ENCODE measurements at regions not wholly inside any gene's neighbourhood (a gene's known extent, or its start where the extent isn't known, plus 50 kb on each side); places are given as distances from the start of the nearest gene placed in this dataset.
"Not testable (repeated sequence)": the region's sequence is repeated elsewhere in the genome, so short reads cannot be mapped to it uniquely, and the experiment has no call there.

GRCh38 chr4:188680004-188680666, 540.9 kb downstream of the TRIML1 start:
- no peak for DNase-seq

GRCh38 chr4:188680667-188681063, 541.4 kb downstream of the TRIML1 start:
- DNase-seq, result no peak

- DNase-seq, result no peak
Observed at GRCh38 chr4:188682321-188682720, 543.1 kb downstream of the TRIML1 start.

GRCh38 chr4:188683571-188683970, 544.3 kb downstream of the TRIML1 start:
- no peak for DNase-seq

GRCh38 chr4:188688956-188689355, 549.7 kb downstream of the TRIML1 start:
- no peak for DNase-seq

- DNase-seq, result no peak
Observed at GRCh38 chr4:188691811-188692210, 552.6 kb downstream of the TRIML1 start.

GRCh38 chr4:188695261-188695660, 556.0 kb downstream of the TRIML1 start:
- no peak for DNase-seq

GRCh38 chr4:188697243-188697642, 558.0 kb downstream of the TRIML1 start:
- DNase-seq, result no peak

GRCh38 chr4:188701952-188702351, 562.7 kb downstream of the TRIML1 start:
- no peak for DNase-seq

GRCh38 chr4:188704288-188704687, 565.0 kb downstream of the TRIML1 start:
- no peak for DNase-seq

GRCh38 chr4:188707036-188707435, 567.8 kb downstream of the TRIML1 start:
- DNase-seq, result no peak

GRCh38 chr4:188714501-188714900, 575.3 kb downstream of the TRIML1 start:
- DNase-seq, result no peak

- DNase-seq, result no peak
Observed at GRCh38 chr4:188714907-188715306, 575.7 kb downstream of the TRIML1 start.

- DNase-seq, result no peak
Observed at GRCh38 chr4:188717661-188718060, 578.4 kb downstream of the TRIML1 start.

GRCh38 chr4:188719794-188720193, 580.6 kb downstream of the TRIML1 start:
- DNase-seq, result no peak

GRCh38 chr4:188722911-188723310, 583.7 kb downstream of the TRIML1 start:
- no peak for DNase-seq

GRCh38 chr4:188727746-188728145, 588.5 kb downstream of the TRIML1 start:
- DNase-seq, result no peak

- DNase-seq, result no peak
Observed at GRCh38 chr4:188728359-188728758, 589.1 kb downstream of the TRIML1 start.

GRCh38 chr4:188732131-188732530, 592.9 kb downstream of the TRIML1 start:
- DNase-seq, result no peak

- no peak for DNase-seq
Observed at GRCh38 chr4:188735082-188735481, 595.8 kb downstream of the TRIML1 start.

- no peak for DNase-seq
Observed at GRCh38 chr4:188737251-188738002, 598.2 kb downstream of the TRIML1 start.

GRCh38 chr4:188738290-188738689, 599.0 kb downstream of the TRIML1 start:
- not testable (repeated sequence) for DNase-seq

GRCh38 chr4:188740172-188740571, 600.9 kb downstream of the TRIML1 start:
- not testable (repeated sequence) for DNase-seq

GRCh38 chr4:188740791-188741190, 601.5 kb downstream of the TRIML1 start:
- DNase-seq, result not testable (repeated sequence)
